SU-DHL-6 (cell line): ENCODE measurements at regions not wholly inside any gene's neighbourhood (a gene's known extent, or its start where the extent isn't known, plus 50 kb on each side); places are given as distances from the start of the nearest gene placed in this dataset.

Experiments used
- H2AFZ ChIP-seq: fragments of 200-600 bp; sonication (generic); 2 replicates; pipeline ENCODE4 v1.6.1; 2014; ENCODE audit warnings: low read depth, mild to moderate bottlenecking, moderate library complexity, mixed read lengths, antibody characterized with exemption, low read length; ENCODE audit not compliant: severe bottlenecking
- H3F3A ChIP-seq: fragments of 200-600 bp; shearing (Covaris generic); 2 replicates; pipeline ENCODE4 v1.6.0; 2016; ENCODE audit warnings: antibody characterized with exemption, mild to moderate bottlenecking; ENCODE audit not compliant: insufficient read depth
- H3K27ac ChIP-seq: fragments of 200-600 bp; sonication (generic); 2 replicates; pipeline ENCODE4 v1.5.1; 2016; ENCODE audit warnings: low read depth, mild to moderate bottlenecking, low read length, moderate library complexity, mixed read lengths
- H3K27me3 ChIP-seq: fragments of 200-600 bp; sonication (generic), shearing (Covaris generic); 2 replicates; pipeline ENCODE4 v1.6.0; 2014; ENCODE audit warnings: mild to moderate bottlenecking, low read length
- H3K36me3 ChIP-seq: fragments of 200-600 bp; sonication (generic); 2 replicates; pipeline ENCODE4 v1.6.1; 2014; ENCODE audit warnings: mild to moderate bottlenecking, low read length, mixed read lengths
- H3K4me2 ChIP-seq: fragments of 300-600, 200-600 bp; shearing (Covaris generic), sonication (generic); 2 replicates; pipeline ENCODE4 v1.6.0; 2014; ENCODE audit warnings: low read length, low read depth, mild to moderate bottlenecking; ENCODE audit not compliant: poor library complexity, severe bottlenecking
- H3K4me3 ChIP-seq: fragments of 200-600 bp; sonication (generic); 2 replicates; pipeline ENCODE4 v1.5.1; 2014; ENCODE audit warnings: antibody characterized with exemption, low read length, mild to moderate bottlenecking, mixed read lengths; ENCODE audit not compliant: insufficient read depth, poor library complexity, severe bottlenecking
- H3K79me2 ChIP-seq: fragments of 200-600 bp; sonication (generic); 2 replicates; pipeline ENCODE4 v1.6.1; 2014; ENCODE audit warnings: mild to moderate bottlenecking, low read length, moderate library complexity; ENCODE audit not compliant: insufficient read depth
- H3K9ac ChIP-seq: fragments of 200-600 bp; sonication (generic); 2 replicates; pipeline ENCODE4 v1.7.0; 2014; ENCODE audit warnings: mild to moderate bottlenecking, low read length
- H3K9me2 ChIP-seq: fragments of 200-600 bp; sonication (generic); replicated peaks from 2 replicates; pipeline ENCODE4 v1.6.1; 2014; ENCODE audit warnings: low read length; ENCODE audit not compliant: insufficient read depth
- H3K9me3 ChIP-seq: fragments of 200-600 bp; sonication (generic); 2 replicates; pipeline ENCODE4 v1.6.1; 2014; ENCODE audit warnings: low read length, mixed read lengths; ENCODE audit not compliant: insufficient read depth
- H4K20me1 ChIP-seq: fragments of 200-600 bp; sonication (generic); 2 replicates; pipeline ENCODE4 v1.6.1; 2014; ENCODE audit warnings: low read depth, mild to moderate bottlenecking, antibody characterized with exemption, low read length, moderate library complexity, mixed read lengths
- EZH2phosphoT487 ChIP-seq: fragments of 200-600 bp; sonication (generic), shearing (Covaris generic); conservative IDR thresholded peaks from 2 replicates; pipeline ENCODE4 v1.6.1; 2018; ENCODE audit warnings: mild to moderate bottlenecking, antibody characterized with exemption, low read length, moderate library complexity, mixed read lengths
- TF ChIP-seq, protein P1 (sequence below): fragments of 200-600 bp; sonication (generic); IDR thresholded peaks from one replicate; pipeline ENCODE4 v1.5.1; 2017; ENCODE audit warnings: antibody characterized with exemption, mild to moderate bottlenecking, low read length, moderate library complexity; ENCODE audit not compliant: insufficient read depth, poor library complexity, severe bottlenecking

- Histone ChIP-seq H3K27me3 (no peaks in the 10 kb centered on the region), H4K20me1 (no peaks in the 10 kb centered on the region), H3K9me2 (no peaks in the 10 kb centered on the region), H3K79me2 (no peaks in the 10 kb centered on the region), H3K4me2 (no peak overlapping the region), H3K36me3 (no peaks in the 10 kb centered on the region), H2AFZ (no peak overlapping the region), H3K27ac (no peak overlapping the region), H3K9me3 (no peaks in the 10 kb centered on the region), H3F3A (no peaks in the 10 kb centered on the region), H3K9ac (no peak overlapping the region), H3K4me3 (no peak overlapping the region)
- TF ChIP-seq EZH2phosphoT487, result no peak
- TF ChIP-seq, protein P1, sequence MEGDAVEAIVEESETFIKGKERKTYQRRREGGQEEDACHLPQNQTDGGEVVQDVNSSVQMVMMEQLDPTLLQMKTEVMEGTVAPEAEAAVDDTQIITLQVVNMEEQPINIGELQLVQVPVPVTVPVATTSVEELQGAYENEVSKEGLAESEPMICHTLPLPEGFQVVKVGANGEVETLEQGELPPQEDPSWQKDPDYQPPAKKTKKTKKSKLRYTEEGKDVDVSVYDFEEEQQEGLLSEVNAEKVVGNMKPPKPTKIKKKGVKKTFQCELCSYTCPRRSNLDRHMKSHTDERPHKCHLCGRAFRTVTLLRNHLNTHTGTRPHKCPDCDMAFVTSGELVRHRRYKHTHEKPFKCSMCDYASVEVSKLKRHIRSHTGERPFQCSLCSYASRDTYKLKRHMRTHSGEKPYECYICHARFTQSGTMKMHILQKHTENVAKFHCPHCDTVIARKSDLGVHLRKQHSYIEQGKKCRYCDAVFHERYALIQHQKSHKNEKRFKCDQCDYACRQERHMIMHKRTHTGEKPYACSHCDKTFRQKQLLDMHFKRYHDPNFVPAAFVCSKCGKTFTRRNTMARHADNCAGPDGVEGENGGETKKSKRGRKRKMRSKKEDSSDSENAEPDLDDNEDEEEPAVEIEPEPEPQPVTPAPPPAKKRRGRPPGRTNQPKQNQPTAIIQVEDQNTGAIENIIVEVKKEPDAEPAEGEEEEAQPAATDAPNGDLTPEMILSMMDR, result no peak
Observed at GRCh38 chr21:16928439-16928838, 584.4 kb upstream of the CXADR start.

DNA sequence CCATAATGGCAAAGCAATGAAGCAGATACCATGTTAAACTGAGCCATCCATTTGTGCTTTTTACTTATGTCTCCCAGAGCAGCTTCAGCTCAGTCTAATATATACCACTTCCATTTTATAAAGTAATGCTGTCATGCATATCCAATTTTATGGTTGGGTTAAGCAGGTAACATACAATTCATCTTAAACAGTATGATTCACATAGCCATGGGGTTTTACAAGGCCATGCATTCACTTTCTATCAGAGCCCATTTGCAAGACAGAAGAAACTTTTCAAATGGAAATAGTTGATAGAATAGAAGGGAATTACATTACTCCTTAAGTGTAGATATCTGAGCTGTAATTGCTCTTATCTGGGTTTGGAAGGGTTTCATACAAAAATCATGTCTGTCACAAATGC is 580.5 kb upstream of the CXADR start:
- H3K27ac ChIP-seq, result no peak overlapping the region
- H3K27me3 ChIP-seq, result no peaks in the 10 kb centered on the region
- H3K4me3 ChIP-seq, result no peak overlapping the region
- no peak for TF ChIP-seq EZH2phosphoT487
- no peak overlapping the region for H2AFZ ChIP-seq
- H3F3A ChIP-seq, result no peaks in the 10 kb centered on the region
- H3K9me3 ChIP-seq, result no peaks in the 10 kb centered on the region
- H3K79me2 ChIP-seq, result no peaks in the 10 kb centered on the region
- H3K4me2 ChIP-seq, result no peak overlapping the region
- no peaks in the 10 kb centered on the region for H3K36me3 ChIP-seq
- no peak overlapping the region for H3K9ac ChIP-seq
- no peaks in the 10 kb centered on the region for H3K9me2 ChIP-seq
- H4K20me1 ChIP-seq, result no peaks in the 10 kb centered on the region

- Histone ChIP-seq H2AFZ (no peak overlapping the region), H3K36me3 (no peaks in the 10 kb centered on the region)
Observed at GRCh38 chr21:16942703-16943102, 570.1 kb upstream of the CXADR start.

GRCh38 chr21:16943231-16943630 is 569.6 kb upstream of the CXADR start:
- no peaks in the 10 kb centered on the region for H3K9me2 ChIP-seq
- no peak overlapping the region for H2AFZ ChIP-seq
- TF ChIP-seq, protein P1, result no peak
- TF ChIP-seq EZH2phosphoT487, result no peak
- no peak overlapping the region for H3K27ac ChIP-seq
- no peaks in the 10 kb centered on the region for H3K36me3 ChIP-seq
- H3K9ac ChIP-seq, result no peak overlapping the region
- no peak overlapping the region for H3K4me2 ChIP-seq
- H3K9me3 ChIP-seq, result no peaks in the 10 kb centered on the region
- H3K79me2 ChIP-seq, result no peaks in the 10 kb centered on the region
- H3F3A ChIP-seq, result no peaks in the 10 kb centered on the region
- H3K4me3 ChIP-seq, result no peak overlapping the region
- no peaks in the 10 kb centered on the region for H4K20me1 ChIP-seq
- no peaks in the 10 kb centered on the region for H3K27me3 ChIP-seq

More at GRCh38 chr21:16942703-16943102, 570.1 kb upstream of the CXADR start:
- Histone ChIP-seq H3K9ac (no peak overlapping the region), H3K27me3 (no peaks in the 10 kb centered on the region), H3K4me2 (no peak overlapping the region), H3K27ac (no peak overlapping the region), H3K79me2 (no peaks in the 10 kb centered on the region), H3K4me3 (no peak overlapping the region), H4K20me1 (no peaks in the 10 kb centered on the region), H3K9me2 (no peaks in the 10 kb centered on the region), H3K9me3 (no peaks in the 10 kb centered on the region), H3F3A (no peaks in the 10 kb centered on the region)
- no peak for TF ChIP-seq EZH2phosphoT487
- TF ChIP-seq, protein P1, result no peak
